ENCODE measurements at regions not wholly inside any gene's neighbourhood (a gene's known extent, or its start where the extent isn't known, plus 50 kb on each side); places are given as distances from the start of the nearest gene placed in this dataset.

DNA sequence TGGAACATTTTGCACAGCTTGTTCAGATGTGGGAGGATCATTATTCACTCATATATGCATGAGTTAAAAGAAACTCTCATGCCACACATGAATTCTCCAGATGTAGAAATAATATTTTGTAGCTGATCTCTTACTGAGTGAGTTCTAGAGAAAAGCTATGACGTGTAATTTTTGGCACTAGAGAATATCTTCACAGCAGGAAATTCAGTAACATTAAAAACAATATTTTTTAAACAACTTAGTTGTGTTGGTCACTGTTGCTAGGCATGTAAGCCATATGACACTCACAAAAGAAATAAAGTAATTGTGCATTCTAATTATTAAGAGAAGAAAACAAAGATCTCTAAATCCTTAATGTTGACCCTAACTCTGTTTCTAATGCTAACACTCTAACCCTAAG lies 371.4 kb upstream of the SLC10A2 start:
- Histone ChIP-seq H3K36me3 (ENCODE audit: control insufficient read depth, insufficient read depth, low read length) (no peaks in the 10 kb centered on the region), H3K4me3 (ENCODE audit: low read length) (no peak overlapping the region), H3K9ac (ENCODE audit: low read length) (no peak overlapping the region), H3K27me3 (ENCODE audit: control insufficient read depth, insufficient read depth, low read length) (no peaks in the 10 kb centered on the region), H3K4me1 (ENCODE audit: control insufficient read depth, insufficient read depth, low read length) (no peaks in the 10 kb centered on the region), H3K9me3 (ENCODE audit: control insufficient read depth, low read length) (no peaks in the 10 kb centered on the region)

DNA sequence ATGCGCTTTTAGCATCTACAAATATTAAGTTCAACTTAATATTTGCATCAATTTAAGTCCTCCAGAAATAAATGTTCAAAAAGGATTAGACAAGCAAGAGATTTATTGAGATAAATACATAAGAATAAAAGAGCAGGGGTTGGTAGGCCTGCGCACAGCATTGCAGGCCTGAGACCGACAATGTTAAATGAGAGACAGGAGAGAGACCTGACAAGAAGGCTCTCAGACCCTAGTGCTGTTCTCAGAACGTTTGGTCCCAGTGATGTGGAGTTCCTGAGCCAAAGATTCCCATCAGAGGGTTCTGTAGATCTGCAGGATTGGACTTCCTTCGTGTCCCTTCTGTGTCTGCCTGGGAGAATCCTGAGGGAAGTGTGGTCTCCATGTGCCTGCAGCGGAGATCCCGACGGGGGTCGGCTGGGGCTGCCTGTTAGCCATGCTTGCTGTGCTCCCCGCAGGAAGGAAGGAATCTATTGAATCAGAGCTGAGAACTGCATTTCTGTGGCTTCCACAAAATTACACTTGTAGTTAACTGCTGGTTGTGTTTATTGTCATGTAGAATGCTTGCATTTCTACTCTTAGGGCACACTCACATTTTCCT lies 369.9 kb upstream of the SLC10A2 start:
- Histone ChIP-seq H3K4me1 (ENCODE audit: control insufficient read depth, insufficient read depth, low read length) (no peaks in the 10 kb centered on the region), H3K4me3 (ENCODE audit: low read length) (no peak overlapping the region), H3K27me3 (ENCODE audit: control insufficient read depth, insufficient read depth, low read length) (no peaks in the 10 kb centered on the region), H3K9ac (ENCODE audit: low read length) (no peak overlapping the region), H3K9me3 (ENCODE audit: control insufficient read depth, low read length) (no peaks in the 10 kb centered on the region), H3K36me3 (ENCODE audit: control insufficient read depth, insufficient read depth, low read length) (no peaks in the 10 kb centered on the region)

DNA sequence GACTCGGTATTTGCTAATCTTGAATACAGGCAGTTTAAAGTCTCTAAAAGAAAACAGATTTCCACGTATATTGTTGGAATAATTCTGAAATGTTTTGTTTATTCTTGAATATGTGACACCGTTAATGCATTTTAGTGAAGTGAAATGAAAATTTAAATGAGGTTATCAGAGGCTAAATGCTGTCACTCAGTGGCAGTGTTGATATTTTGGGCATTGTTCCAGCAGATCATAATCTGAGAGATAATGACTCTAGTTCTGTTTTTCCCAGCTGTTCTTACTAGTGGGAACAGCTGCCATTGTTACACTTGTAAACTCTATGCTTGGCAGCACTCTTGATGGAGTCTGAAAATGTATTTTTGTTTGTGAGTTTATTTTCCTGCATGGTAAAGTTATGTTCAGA lies 365.6 kb upstream of the SLC10A2 start:
- Histone ChIP-seq H3K9ac (ENCODE audit: low read length) (no peak overlapping the region), H3K27me3 (ENCODE audit: control insufficient read depth, insufficient read depth, low read length) (no peaks in the 10 kb centered on the region), H3K4me1 (ENCODE audit: control insufficient read depth, insufficient read depth, low read length) (no peaks in the 10 kb centered on the region)

DNA sequence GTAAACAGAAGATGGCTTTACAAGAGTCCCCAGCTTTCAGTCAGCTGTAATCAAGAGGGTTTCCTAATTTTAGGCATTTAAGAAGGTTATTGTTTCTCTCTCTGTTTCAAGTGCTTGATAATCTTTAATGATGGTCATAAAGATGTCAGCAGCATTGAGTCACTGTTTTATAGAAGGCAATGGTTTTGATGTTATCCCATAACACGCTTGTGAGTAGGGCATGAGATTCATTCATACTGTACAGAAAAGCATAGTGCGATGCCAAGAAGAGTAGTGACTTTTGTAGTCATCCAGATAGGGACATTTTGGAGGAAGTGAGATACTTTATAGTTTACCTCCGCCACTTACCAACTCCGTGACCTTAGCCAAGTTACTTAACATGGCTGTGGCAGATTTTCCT lies 364.2 kb upstream of the SLC10A2 start:
- Histone ChIP-seq H3K36me3 (ENCODE audit: control insufficient read depth, insufficient read depth, low read length) (no peaks in the 10 kb centered on the region), H3K4me3 (ENCODE audit: low read length) (no peak overlapping the region), H3K4me1 (ENCODE audit: control insufficient read depth, insufficient read depth, low read length) (no peaks in the 10 kb centered on the region), H3K9me3 (ENCODE audit: control insufficient read depth, low read length) (no peaks in the 10 kb centered on the region), H3K27me3 (ENCODE audit: control insufficient read depth, insufficient read depth, low read length) (no peaks in the 10 kb centered on the region), H3K9ac (ENCODE audit: low read length) (no peak overlapping the region)

More for the DNA sequence above, 365.6 kb upstream of the SLC10A2 start:
- Histone ChIP-seq H3K36me3 (ENCODE audit: control insufficient read depth, insufficient read depth, low read length) (no peaks in the 10 kb centered on the region), H3K4me3 (ENCODE audit: low read length) (no peak overlapping the region), H3K9me3 (ENCODE audit: control insufficient read depth, low read length) (no peaks in the 10 kb centered on the region)

DNA sequence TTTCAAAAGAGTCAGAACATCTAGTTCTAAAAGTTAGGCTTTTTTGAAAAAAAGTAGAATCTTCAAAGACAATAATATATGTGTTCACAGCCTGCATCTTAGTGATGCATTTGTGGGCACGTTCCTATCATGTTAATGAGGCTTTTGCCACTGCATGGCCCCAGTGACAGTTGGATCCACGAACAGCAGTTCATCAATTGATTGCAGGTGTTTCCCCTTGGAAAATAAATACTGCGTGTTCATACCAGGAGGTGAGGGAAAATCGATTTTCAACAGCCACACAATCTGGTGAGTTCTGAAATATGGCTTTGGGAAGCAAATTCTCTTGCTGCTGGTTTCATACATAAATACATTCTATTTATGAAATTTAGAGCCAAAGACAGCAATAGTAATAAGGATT lies 343.8 kb upstream of the SLC10A2 start:
- H3K9me3 ChIP-seq (ENCODE audit: control insufficient read depth, low read length) = no peaks in the 10 kb centered on the region
- H3K4me3 ChIP-seq (ENCODE audit: low read length) = no peak overlapping the region
- no peaks in the 10 kb centered on the region for H3K36me3 ChIP-seq (ENCODE audit: control insufficient read depth, insufficient read depth, low read length)
- H3K27me3 ChIP-seq (ENCODE audit: control insufficient read depth, insufficient read depth, low read length) = no peaks in the 10 kb centered on the region
- H3K4me1 ChIP-seq (ENCODE audit: control insufficient read depth, insufficient read depth, low read length) = no peaks in the 10 kb centered on the region
- H3K9ac ChIP-seq (ENCODE audit: low read length) = no peak overlapping the region

DNA sequence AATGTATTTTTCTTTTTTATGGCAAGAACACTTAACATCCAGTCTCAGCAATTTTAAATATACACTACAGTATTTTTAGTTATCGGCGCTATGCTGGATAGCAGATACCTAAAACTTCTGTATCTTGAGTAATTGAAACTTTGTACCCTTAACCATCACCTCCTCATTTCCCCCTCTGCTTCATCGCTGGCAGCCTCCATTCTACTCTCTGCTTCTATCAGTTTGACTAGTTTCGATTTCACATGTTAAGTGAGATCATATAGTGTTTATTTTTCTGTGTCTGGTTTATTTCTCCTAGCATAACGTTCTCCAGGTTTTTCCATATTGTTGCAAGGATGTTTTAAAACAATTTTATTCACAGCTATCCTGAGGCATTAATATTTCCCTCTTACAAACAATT lies 340.8 kb upstream of the SLC10A2 start:
- no peaks in the 10 kb centered on the region for H3K4me1 ChIP-seq (ENCODE audit: control insufficient read depth, insufficient read depth, low read length)
- no peaks in the 10 kb centered on the region for H3K36me3 ChIP-seq (ENCODE audit: control insufficient read depth, insufficient read depth, low read length)
- H3K27me3 ChIP-seq (ENCODE audit: control insufficient read depth, insufficient read depth, low read length) = no peaks in the 10 kb centered on the region
- H3K4me3 ChIP-seq (ENCODE audit: low read length) = no peak overlapping the region
- H3K9me3 ChIP-seq (ENCODE audit: control insufficient read depth, low read length) = no peaks in the 10 kb centered on the region
- H3K9ac ChIP-seq (ENCODE audit: low read length) = no peak overlapping the region

DNA sequence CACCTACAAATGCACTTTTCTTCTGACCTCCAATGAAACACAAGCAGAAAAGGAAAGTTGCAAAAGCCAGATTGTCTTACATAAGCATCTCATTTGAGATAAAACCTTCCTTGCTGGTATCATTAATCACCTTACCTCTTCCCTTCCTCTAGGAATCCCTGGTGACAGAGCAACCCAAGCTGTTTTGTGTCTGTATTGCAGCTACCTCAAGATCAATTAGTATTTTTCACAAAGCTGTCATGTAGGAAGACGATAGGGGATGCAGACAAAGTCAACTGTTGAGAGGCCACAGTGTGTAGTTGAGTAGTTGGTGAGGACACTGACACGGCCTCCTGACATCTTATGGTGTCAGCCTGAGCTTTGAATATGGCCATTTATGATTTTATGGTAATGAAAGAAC lies 339.1 kb upstream of the SLC10A2 start:
- Histone ChIP-seq H3K9ac (ENCODE audit: low read length) (no peak overlapping the region), H3K4me1 (ENCODE audit: control insufficient read depth, insufficient read depth, low read length) (no peaks in the 10 kb centered on the region), H3K9me3 (ENCODE audit: control insufficient read depth, low read length) (no peaks in the 10 kb centered on the region), H3K27me3 (ENCODE audit: control insufficient read depth, insufficient read depth, low read length) (no peaks in the 10 kb centered on the region), H3K4me3 (ENCODE audit: low read length) (no peak overlapping the region), H3K36me3 (ENCODE audit: control insufficient read depth, insufficient read depth, low read length) (no peaks in the 10 kb centered on the region)

DNA sequence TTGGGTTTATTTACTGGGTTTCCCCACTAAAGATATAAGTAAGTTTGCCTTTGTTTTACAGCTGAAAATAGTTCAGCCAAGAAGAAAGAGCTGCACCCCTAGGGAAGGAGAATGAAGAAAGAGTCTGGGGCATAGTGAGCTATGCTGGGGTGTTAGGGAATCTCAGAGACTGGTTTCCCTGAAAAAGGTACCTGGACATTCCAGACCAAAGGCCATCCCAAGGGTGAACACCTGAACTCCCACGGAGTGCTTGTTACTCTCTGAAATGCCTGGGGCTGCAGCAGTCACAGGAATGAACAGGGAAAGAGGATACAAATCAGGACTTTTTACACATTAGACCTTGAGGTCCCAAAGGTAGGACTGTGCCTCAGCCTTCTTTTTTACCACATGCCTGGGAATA lies 337.6 kb upstream of the SLC10A2 start:
- Histone ChIP-seq H3K9ac (ENCODE audit: low read length) (no peak overlapping the region), H3K4me1 (ENCODE audit: control insufficient read depth, insufficient read depth, low read length) (no peaks in the 10 kb centered on the region), H3K36me3 (ENCODE audit: control insufficient read depth, insufficient read depth, low read length) (no peaks in the 10 kb centered on the region), H3K27me3 (ENCODE audit: control insufficient read depth, insufficient read depth, low read length) (no peaks in the 10 kb centered on the region), H3K4me3 (ENCODE audit: low read length) (no peak overlapping the region), H3K9me3 (ENCODE audit: control insufficient read depth, low read length) (no peaks in the 10 kb centered on the region)

DNA sequence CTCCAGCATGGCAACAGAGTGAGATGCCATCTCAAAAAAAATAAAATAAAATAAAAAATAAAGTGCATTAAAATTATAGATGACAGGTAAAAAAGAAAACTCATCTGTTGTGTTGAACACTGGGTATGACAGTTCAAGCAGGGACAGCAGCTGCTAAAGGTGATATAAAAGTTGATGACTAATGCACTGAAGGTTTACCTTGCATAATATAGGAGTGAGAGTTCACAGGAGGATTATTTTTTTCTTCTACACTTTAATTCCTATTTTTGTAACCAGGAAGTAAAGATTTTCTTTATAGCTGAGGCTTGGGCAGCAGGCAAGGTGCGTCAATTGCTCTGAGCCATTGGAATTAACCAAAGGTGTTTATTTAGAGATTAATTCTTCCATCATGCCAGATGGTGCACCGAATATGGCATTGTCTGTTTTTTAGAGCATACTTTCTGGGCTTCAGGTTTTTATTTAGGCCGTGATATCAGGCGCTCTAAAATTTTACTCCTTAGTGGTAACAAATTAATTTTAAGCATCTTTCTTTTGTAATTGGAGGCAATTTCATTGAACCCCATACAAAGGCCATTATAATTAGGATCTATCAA lies 337.0 kb upstream of the SLC10A2 start:
- no peaks in the 10 kb centered on the region for H3K9me3 ChIP-seq (ENCODE audit: control insufficient read depth, low read length)
- no peaks in the 10 kb centered on the region for H3K4me1 ChIP-seq (ENCODE audit: control insufficient read depth, insufficient read depth, low read length)
- H3K27me3 ChIP-seq (ENCODE audit: control insufficient read depth, insufficient read depth, low read length) = no peaks in the 10 kb centered on the region
- no peak overlapping the region for H3K9ac ChIP-seq (ENCODE audit: low read length)
- H3K4me3 ChIP-seq (ENCODE audit: low read length) = no peak overlapping the region
- no peaks in the 10 kb centered on the region for H3K36me3 ChIP-seq (ENCODE audit: control insufficient read depth, insufficient read depth, low read length)

DNA sequence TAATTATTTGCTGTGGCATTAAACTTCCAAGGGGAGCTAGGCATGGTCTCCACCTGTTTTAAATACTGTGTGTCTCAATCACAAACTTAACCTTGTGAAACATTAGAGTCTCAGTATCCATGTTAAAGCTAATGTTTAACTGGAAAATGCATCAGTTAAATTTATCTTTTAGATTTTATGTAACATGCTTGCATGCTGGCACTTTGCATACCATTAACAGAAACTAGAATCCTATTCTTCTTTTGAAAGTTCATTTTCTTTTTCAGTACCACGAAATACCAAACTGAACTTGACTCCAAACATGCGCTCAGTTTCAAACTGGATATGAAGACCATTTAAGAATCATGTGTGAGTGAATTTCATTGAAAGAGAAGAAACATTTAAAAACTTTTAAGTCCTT lies 328.9 kb upstream of the SLC10A2 start:
- H3K4me3 ChIP-seq (ENCODE audit: low read length) = no peak overlapping the region
- H3K9me3 ChIP-seq (ENCODE audit: control insufficient read depth, low read length) = no peaks in the 10 kb centered on the region
- no peak overlapping the region for H3K9ac ChIP-seq (ENCODE audit: low read length)
- H3K4me1 ChIP-seq (ENCODE audit: control insufficient read depth, insufficient read depth, low read length) = no peaks in the 10 kb centered on the region
- H3K27me3 ChIP-seq (ENCODE audit: control insufficient read depth, insufficient read depth, low read length) = no peaks in the 10 kb centered on the region
- no peaks in the 10 kb centered on the region for H3K36me3 ChIP-seq (ENCODE audit: control insufficient read depth, insufficient read depth, low read length)

DNA sequence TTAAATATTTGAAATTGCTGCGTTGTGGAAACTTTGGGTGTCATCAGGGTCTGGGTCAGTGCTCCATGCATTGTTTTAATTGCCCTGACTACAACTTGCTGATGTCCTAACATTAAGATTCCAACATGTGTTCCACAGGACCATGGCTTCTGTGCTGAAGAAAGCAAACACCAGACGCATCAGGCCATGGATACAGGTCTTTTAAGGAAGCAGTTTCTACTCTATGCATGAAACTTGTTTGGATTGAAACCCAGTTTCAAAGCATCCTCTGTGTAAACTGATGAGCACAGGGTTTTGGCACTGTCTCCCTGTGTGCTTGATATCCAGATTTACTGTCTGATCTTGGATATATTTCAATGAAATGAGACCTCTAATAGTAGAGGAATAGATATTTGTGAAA lies 328.4 kb upstream of the SLC10A2 start:
- H3K4me3 ChIP-seq (ENCODE audit: low read length) = no peak overlapping the region
- H3K4me1 ChIP-seq (ENCODE audit: control insufficient read depth, insufficient read depth, low read length) = no peaks in the 10 kb centered on the region
- H3K9me3 ChIP-seq (ENCODE audit: control insufficient read depth, low read length) = no peaks in the 10 kb centered on the region
- no peaks in the 10 kb centered on the region for H3K36me3 ChIP-seq (ENCODE audit: control insufficient read depth, insufficient read depth, low read length)
- H3K27me3 ChIP-seq (ENCODE audit: control insufficient read depth, insufficient read depth, low read length) = no peaks in the 10 kb centered on the region
- H3K9ac ChIP-seq (ENCODE audit: low read length) = no peak overlapping the region

DNA sequence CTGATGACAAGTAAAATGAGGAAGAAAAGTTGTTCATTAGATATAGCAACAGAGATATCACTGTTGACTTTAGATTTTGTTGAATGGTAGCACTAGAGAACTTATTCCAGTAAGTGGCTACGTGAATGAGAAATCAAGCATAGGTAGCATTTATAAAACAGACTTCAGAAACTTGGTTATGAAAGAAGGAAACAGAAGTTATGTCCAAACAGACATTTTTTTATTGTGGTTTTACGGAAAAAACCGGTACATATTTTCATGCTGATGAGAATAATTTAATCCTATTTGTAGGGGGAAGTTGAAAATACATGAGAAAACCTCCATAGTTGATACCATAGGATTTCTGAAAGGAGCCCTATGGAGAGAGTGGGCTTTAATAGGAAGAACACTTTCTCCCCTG lies 325.7 kb upstream of the SLC10A2 start:
- Histone ChIP-seq H3K9ac (ENCODE audit: low read length) (no peak overlapping the region), H3K36me3 (ENCODE audit: control insufficient read depth, insufficient read depth, low read length) (no peaks in the 10 kb centered on the region), H3K9me3 (ENCODE audit: control insufficient read depth, low read length) (no peaks in the 10 kb centered on the region), H3K4me3 (ENCODE audit: low read length) (no peak overlapping the region), H3K27me3 (ENCODE audit: control insufficient read depth, insufficient read depth, low read length) (no peaks in the 10 kb centered on the region), H3K4me1 (ENCODE audit: control insufficient read depth, insufficient read depth, low read length) (no peaks in the 10 kb centered on the region)

DNA sequence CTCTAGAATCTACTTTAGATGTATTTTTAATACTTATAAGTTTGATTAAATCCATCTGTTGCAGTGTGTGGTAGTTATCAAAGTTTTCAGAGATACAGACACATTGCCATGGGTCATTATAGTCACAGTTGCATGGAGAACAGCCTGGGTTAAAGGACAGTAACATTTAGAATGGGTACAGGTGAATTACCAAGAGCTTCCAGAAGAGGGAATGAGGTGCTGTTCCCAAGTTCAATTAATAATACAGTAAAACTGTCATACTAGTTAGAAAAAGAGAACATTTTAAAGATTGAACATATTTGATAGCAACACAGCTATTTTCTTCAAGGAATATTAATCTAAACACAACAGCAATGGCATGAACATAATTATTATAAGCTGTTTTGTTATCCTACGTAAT lies 322.6 kb upstream of the SLC10A2 start:
- H3K4me3 ChIP-seq (ENCODE audit: low read length) = no peak overlapping the region

More for the DNA sequence above, 322.6 kb upstream of the SLC10A2 start:
- no peak overlapping the region for H3K9ac ChIP-seq (ENCODE audit: low read length)
- no peaks in the 10 kb centered on the region for H3K9me3 ChIP-seq (ENCODE audit: control insufficient read depth, low read length)
- no peaks in the 10 kb centered on the region for H3K36me3 ChIP-seq (ENCODE audit: control insufficient read depth, insufficient read depth, low read length)
- no peaks in the 10 kb centered on the region for H3K27me3 ChIP-seq (ENCODE audit: control insufficient read depth, insufficient read depth, low read length)
- no peaks in the 10 kb centered on the region for H3K4me1 ChIP-seq (ENCODE audit: control insufficient read depth, insufficient read depth, low read length)
